HG03575 (cell line): ENCODE measurements at regions not wholly inside any gene's neighbourhood (a gene's known extent, or its start where the extent isn't known, plus 50 kb on each side); places are given as distances from the start of the nearest gene placed in this dataset.
"Not testable (repeated sequence)": the region's sequence is repeated elsewhere in the genome, so short reads cannot be mapped to it uniquely, and the experiment has no call there.

Experiments used
- ATAC-seq: cut with Tn5 transposase; IDR thresholded peaks from one replicate; pipeline ENCODE4 v1.9.1; 2021; ENCODE audit not compliant: unreplicated experiment, insufficient number of reproducible peaks, low FRiP score; ENCODE audit errors: extremely low read depth

- ATAC-seq, result no peak
Measured at GRCh38 chr6:62999796-63000195, 211.5 kb upstream of the FKBP1C start.

GRCh38 chr6:63006018-63006417, 205.3 kb upstream of the FKBP1C start:
- ATAC-seq, result not testable (repeated sequence)

- ATAC-seq, result not testable (repeated sequence)
Measured at GRCh38 chr6:63010962-63011361, 200.3 kb upstream of the FKBP1C start.

- no peak for ATAC-seq
Measured at GRCh38 chr6:63014290-63014689, 197.0 kb upstream of the FKBP1C start.

DNA sequence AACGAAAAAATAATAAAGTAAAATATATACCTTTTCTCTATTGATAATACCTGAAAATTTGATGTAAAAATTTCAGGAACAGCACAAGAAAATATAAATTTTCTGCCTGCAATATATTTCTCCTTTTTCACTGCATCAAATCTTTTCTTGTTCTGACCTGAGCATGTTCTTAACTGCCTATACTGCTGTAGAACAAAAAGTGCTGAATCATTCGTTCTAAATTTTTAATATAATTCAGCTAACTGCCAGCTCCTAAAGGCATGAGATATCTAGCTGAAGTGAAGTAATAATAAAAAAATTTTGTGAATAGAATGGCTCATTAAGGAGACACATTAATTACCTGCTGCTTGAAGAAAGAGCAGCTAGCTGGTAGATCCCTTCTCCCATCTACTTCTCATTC, 188.6 kb upstream of the FKBP1C start:
- ATAC-seq, result no peak

- no peak for ATAC-seq
Measured at GRCh38 chr6:63023726-63024125, 187.5 kb upstream of the FKBP1C start.

GRCh38 chr6:63049216-63049615, 162.1 kb upstream of the FKBP1C start:
- ATAC-seq, result no peak

- not testable (repeated sequence) for ATAC-seq
Measured at GRCh38 chr6:63053206-63053605, 158.1 kb upstream of the FKBP1C start.

- no peak for ATAC-seq
Measured at GRCh38 chr6:63058601-63059000, 152.7 kb upstream of the FKBP1C start.

- no peak for ATAC-seq
Measured at GRCh38 chr6:63063631-63064271, 147.5 kb upstream of the FKBP1C start.

- no peak for ATAC-seq
Measured at GRCh38 chr6:63066055-63066704, 145.1 kb upstream of the FKBP1C start.

GRCh38 chr6:63094947-63095346, 116.3 kb upstream of the FKBP1C start:
- no peak for ATAC-seq

- ATAC-seq, result no peak
Measured at GRCh38 chr6:63097222-63097621, 114.0 kb upstream of the FKBP1C start.

DNA sequence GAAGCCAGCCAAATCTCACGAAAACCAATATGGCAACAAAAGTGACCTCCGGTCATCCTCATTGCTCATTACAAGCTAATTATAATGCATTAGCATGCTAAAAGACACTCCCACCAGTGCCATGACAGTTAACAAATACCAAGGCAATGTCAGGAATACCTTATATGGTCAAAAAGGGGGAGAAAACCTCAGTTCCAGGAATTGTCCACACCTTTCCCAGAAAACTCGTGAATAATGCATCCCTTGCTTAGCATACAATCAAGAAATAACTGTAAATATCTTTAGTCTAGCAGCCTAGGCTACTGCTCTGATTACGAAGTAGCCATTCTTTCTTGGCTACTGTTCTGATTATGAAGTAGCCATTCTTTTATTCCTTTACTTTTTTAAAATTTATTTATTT, 112.5 kb upstream of the FKBP1C start:
- no peak for ATAC-seq

- no peak for ATAC-seq
Measured at GRCh38 chr6:63099772-63100459, 111.4 kb upstream of the FKBP1C start.

GRCh38 chr6:63114610-63115211, 96.6 kb upstream of the FKBP1C start:
- no peak for ATAC-seq

DNA sequence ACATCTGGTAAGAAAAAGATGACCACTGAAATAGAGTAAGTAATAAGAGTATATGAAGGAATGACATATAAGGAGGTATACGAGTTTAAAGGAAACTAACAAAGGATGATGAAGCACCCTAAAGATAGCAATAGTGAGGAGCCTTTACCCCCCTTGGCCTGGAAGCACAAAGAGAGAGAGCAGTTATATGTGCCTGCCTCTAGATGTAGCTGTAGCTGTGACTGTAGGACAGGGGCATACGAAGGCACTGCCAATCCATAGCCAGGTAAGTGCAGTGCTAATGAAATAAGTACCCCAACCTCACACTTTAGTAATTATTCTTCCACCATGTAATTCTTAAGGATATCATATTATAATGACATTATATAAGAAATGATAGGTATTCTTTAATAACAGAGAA, 90.1 kb upstream of the FKBP1C start:
- ATAC-seq, result no peak

- ATAC-seq, result no peak
Measured at GRCh38 chr6:63140114-63140513, 71.2 kb upstream of the FKBP1C start.

DNA sequence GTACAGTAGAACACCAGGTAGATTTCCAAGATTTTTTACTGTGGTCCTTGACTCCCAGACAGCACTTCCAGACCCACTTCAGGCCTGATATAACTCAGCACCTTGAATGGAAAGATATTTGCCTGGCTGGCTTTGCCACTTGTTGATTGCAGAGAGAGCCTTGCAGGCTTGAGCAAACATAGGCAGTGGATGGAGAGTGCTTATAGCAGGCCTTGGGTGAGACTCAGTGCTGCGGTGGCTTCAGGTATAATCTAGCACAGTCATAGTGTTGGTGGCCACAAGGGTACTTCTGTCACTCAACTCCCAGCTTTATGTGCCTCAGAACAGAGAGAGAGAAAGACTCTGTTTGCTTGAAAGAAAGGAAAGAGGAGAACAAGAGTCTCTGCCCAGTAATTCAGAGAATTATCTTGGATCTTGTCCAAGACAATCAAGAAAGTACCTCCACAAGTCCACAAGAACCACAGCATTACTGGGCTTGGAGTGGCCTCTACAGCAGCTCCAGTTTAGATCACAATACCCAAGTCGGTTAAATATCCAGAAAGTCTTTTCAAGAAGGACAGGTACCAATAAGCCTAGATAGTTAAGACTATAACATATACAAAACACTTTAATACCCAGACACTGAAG, 70.5 kb upstream of the FKBP1C start:
- ATAC-seq, result no peak

DNA sequence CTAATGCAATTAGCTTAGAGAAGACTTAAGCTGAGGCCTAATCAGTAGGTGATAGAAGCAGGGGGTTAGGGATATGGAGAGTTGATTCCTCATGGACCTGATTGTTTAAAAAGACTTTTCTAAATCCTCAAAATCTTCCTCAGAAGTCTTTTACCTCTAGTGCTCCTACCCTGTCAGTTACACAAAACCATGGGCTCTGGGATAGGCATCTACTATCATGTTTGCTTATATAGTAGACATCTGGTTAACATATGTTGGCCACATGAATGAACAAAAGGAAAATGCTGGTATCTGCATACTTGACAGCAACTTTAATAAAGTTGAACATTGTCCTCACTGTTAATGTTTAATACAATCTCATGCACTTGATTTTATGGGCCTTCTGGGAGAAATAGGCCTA, 61.5 kb upstream of the FKBP1C start:
- ATAC-seq, result no peak
